ENCODE measurements at regions not wholly inside any gene's neighbourhood (a gene's known extent, or its start where the extent isn't known, plus 50 kb on each side); places are given as distances from the start of the nearest gene placed in this dataset.
A peak's percentile ranks its signal among the peaks of the same experiment; 100 is the strongest.

- TF ChIP-seq CTCF (IDR thresholded peaks at IDR 0.05), result no peak
- no peak for TF ChIP-seq ZFX (IDR thresholded peaks at IDR 0.05; ENCODE audit: borderline replicate concordance)
- peak overlapping the region; percentile 58 for H3K27ac ChIP-seq
Measured at GRCh38 chr5:117954331-117954730, 1034.0 kb downstream of the DTWD2 start.

DNA sequence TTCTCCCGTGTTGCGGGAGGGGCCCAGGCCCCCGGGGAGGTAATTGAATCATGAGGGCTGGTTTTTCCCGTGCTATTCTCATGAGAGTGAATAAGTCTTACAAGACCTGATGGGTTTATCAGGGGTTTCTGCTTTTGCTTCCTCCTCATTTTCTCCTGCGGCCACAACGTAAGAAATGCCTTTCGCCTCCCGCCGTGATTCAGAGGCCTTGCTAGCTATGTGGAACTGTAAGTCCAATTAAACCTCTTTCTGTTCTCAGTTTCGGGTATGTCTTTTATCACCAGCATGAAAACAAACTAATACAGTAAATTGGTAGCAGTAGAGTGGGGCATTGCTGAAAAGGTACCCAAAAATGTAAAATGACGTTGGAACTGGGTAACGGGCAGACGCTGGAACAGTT lies 1035.1 kb downstream of the DTWD2 start:
- no peak for TF ChIP-seq ZFX (IDR thresholded peaks at IDR 0.05; ENCODE audit: borderline replicate concordance)
- TF ChIP-seq CTCF (IDR thresholded peaks at IDR 0.05), result no peak

DNA sequence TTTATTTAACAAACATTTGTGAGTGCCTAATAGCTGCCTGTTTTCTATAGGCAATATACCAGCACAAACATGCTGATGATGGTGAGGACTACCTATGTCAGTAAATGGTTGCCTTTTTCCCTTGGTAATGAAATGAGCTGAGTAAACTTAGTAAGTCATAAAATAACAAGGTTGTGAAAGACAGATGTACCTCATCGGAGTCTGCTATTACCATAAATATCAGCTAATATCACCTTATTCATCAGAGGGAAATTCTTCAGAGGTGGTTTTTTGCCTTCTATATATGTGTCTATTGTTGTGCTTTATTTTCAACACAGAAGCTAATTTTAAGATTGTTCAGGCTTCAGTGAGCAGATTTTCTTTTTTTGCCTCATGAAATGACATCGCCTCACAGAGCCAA lies 1040.5 kb downstream of the DTWD2 start:
- H3K27ac ChIP-seq, result no peak overlapping the region
- no peak for TF ChIP-seq CTCF (IDR thresholded peaks at IDR 0.05)
- no peak for TF ChIP-seq ZFX (IDR thresholded peaks at IDR 0.05; ENCODE audit: borderline replicate concordance)

More for the DNA sequence above, 1035.1 kb downstream of the DTWD2 start:
- H3K27ac ChIP-seq, result peak overlapping the region; percentile 58; the same call in 1 of the 2 replicates

DNA sequence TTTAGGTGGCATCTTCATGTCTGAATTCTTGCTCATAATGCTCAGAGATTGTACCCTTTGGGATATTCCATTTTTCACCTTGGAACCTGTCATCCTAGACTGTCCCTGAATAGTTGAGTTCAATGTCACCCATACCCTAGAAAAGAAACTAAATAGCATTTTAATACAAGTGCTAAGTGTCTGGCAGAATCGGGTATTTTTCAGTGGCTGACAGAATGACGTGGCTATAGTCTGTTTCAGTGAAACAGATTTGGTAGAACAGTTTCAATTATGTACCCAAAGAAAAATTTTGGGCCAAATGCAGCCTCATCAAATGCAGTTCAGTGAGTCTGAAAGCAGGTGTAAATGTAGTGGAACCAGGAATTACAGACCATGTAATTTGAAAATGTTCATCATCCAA lies 1041.2 kb downstream of the DTWD2 start:
- no peak overlapping the region for H3K27ac ChIP-seq
- TF ChIP-seq CTCF (IDR thresholded peaks at IDR 0.05), result no peak
- no peak for TF ChIP-seq ZFX (IDR thresholded peaks at IDR 0.05; ENCODE audit: borderline replicate concordance)

GRCh38 chr5:117945258-117945657 lies 1043.1 kb downstream of the DTWD2 start:
- no peak for TF ChIP-seq ZFX (IDR thresholded peaks at IDR 0.05; ENCODE audit: borderline replicate concordance)
- TF ChIP-seq CTCF (IDR thresholded peaks at IDR 0.05), result no peak

DNA sequence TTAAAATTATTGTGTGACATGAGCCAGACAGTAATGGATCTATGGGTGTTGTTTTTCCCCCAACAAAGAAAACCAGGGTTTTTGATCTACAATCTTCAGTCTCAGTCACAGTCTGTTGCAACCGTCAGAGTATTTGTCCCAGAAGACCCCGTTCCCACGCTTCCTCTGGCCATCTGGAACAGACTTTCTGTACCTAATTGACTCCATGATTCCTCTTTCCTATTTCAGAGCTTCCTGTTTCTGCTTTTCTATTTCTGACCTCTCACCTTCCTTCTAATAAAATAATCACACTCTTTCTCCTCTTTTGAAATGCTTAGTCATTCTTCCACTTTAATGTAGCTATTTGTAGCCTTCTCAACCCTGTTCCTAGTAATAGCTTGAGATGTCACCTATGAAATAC lies 1044.8 kb downstream of the DTWD2 start:
- H3K27ac ChIP-seq, result no peak overlapping the region
- TF ChIP-seq ZFX (IDR thresholded peaks at IDR 0.05; ENCODE audit: borderline replicate concordance) (no peak), CTCF (IDR thresholded peaks at IDR 0.05) (no peak)

More at GRCh38 chr5:117945258-117945657, 1043.1 kb downstream of the DTWD2 start:
- peak overlapping the region; percentile 42 for H3K27ac ChIP-seq

- H3K27ac ChIP-seq, result no peak overlapping the region
- TF ChIP-seq ZFX (IDR thresholded peaks at IDR 0.05; ENCODE audit: borderline replicate concordance) (no peak), CTCF (IDR thresholded peaks at IDR 0.05) (no peak)
Measured at GRCh38 chr5:117942861-117943519, 1045.4 kb downstream of the DTWD2 start.

All from 22Rv1 (cell line).